Left ventricle myocardium inferior (tissue), 1 donor: ENCODE measurements at regions not wholly inside any gene's neighbourhood (a gene's known extent, or its start where the extent isn't known, plus 50 kb on each side); places are given as distances from the start of the nearest gene placed in this dataset.
A peak's percentile ranks its signal among the peaks of the same experiment; 100 is the strongest.

Source experiments
- DNase-seq: peaks from one replicate; pipeline ENCODE4 v3.0.0-alpha.2; 2020
- H3K27ac ChIP-seq: fragments of 200-600 bp; replicated peaks from 2 replicates; pipeline ENCODE4 v1.8.0; 2021
- H3K27me3 ChIP-seq: fragments of 200-600 bp; 2 replicates; pipeline ENCODE4 v1.8.0; 2021; ENCODE audit warnings: low read depth
- H3K36me3 ChIP-seq: fragments of 200-600 bp; 2 replicates; pipeline ENCODE4 v1.8.0; 2021
- H3K4me1 ChIP-seq: fragments of 200-600 bp; 2 replicates; pipeline ENCODE4 v1.8.0; 2021
- H3K4me3 ChIP-seq: fragments of 200-600 bp; 2 replicates; pipeline ENCODE4 v1.8.0; 2021; ENCODE audit warnings: mild to moderate bottlenecking, moderate library complexity
- H3K9me3 ChIP-seq: fragments of 200-600 bp; replicated peaks from 2 replicates; pipeline ENCODE4 v1.8.0; 2021
- CTCF ChIP-seq: fragments of 200-600 bp; IDR thresholded peaks from 2 replicates; pipeline ENCODE4 v1.8.0; 2021; ENCODE audit warnings: antibody characterized with exemption, mild to moderate bottlenecking, borderline replicate concordance
- intact Hi-C: fragments of 100-400 bp; cut with micrococcal nuclease; formaldehyde crosslinking; loops from one replicate; pipeline ENCODE4 v1.11.0; 2022
- donor health status: DM: no; HTN: yes; CAD: no; lungs with severe emphysema.

- no peak for DNase-seq
- no peaks in the 10 kb centered on the region for H3K27me3 ChIP-seq
- H3K27ac ChIP-seq: no peak overlapping the region
- H3K36me3 ChIP-seq: no peaks in the 10 kb centered on the region
- H3K4me3 ChIP-seq: no peak overlapping the region
- TF ChIP-seq CTCF: no peak
- intact Hi-C loops: no loop called here
- H3K9me3 ChIP-seq: no peaks in the 10 kb centered on the region
- H3K4me1 ChIP-seq: peaks cover 5% of the 10 kb centered on the region
These were observed 351.5 kb downstream of the USP25 start for GRCh38 chr21:16081304-16081703.

- DNase-seq: no peak
- Histone ChIP-seq H3K4me3 (peak overlapping the region; percentile 31), H3K27ac (peak overlapping the region; percentile 18)
These were observed 352.4 kb downstream of the USP25 start for GRCh38 chr21:16082038-16082816.

GRCh38 chr21:16084776-16085364, 355.1 kb downstream of the USP25 start:
- TF ChIP-seq CTCF: no peak
- Histone ChIP-seq H3K36me3 (no peaks in the 10 kb centered on the region), H3K27ac (peak overlapping the region; percentile 26), H3K4me1 (peaks cover 11% of the 10 kb centered on the region), H3K9me3 (no peaks in the 10 kb centered on the region), H3K4me3 (no peak overlapping the region), H3K27me3 (no peaks in the 10 kb centered on the region)
- DNase-seq: peak; percentile 46
- intact Hi-C loops: no loop called here

More at GRCh38 chr21:16082038-16082816, 352.4 kb downstream of the USP25 start:
- Histone ChIP-seq H3K27me3 (no peaks in the 10 kb centered on the region), H3K9me3 (no peaks in the 10 kb centered on the region), H3K36me3 (no peaks in the 10 kb centered on the region), H3K4me1 (peaks cover 11% of the 10 kb centered on the region)
- TF ChIP-seq CTCF: peak; percentile 60
- intact Hi-C loops: loop anchor here (2.0 kb wide), 1 partner anchor 247 kb away; no protein-coding TSS in a partner anchor

GRCh38 chr21:16085421-16085820, 355.6 kb downstream of the USP25 start:
- peaks cover 11% of the 10 kb centered on the region for H3K4me1 ChIP-seq
- intact Hi-C loops: no loop called here

GRCh38 chr21:16086121-16086520, 356.3 kb downstream of the USP25 start:
- DNase-seq: no peak
- Histone ChIP-seq H3K4me3 (no peak overlapping the region), H3K27ac (no peak overlapping the region), H3K4me1 (peaks cover 11% of the 10 kb centered on the region), H3K27me3 (no peaks in the 10 kb centered on the region), H3K9me3 (no peaks in the 10 kb centered on the region), H3K36me3 (no peaks in the 10 kb centered on the region)
- intact Hi-C loops: no loop called here
- TF ChIP-seq CTCF: no peak

More at GRCh38 chr21:16085421-16085820, 355.6 kb downstream of the USP25 start:
- Histone ChIP-seq H3K9me3 (no peaks in the 10 kb centered on the region), H3K27ac (peak overlapping the region; percentile 26), H3K36me3 (no peaks in the 10 kb centered on the region), H3K27me3 (no peaks in the 10 kb centered on the region), H3K4me3 (no peak overlapping the region)
- DNase-seq: no peak
- no peak for TF ChIP-seq CTCF
